ENCODE measurements at regions not wholly inside any gene's neighbourhood (a gene's known extent, or its start where the extent isn't known, plus 50 kb on each side); places are given as distances from the start of the nearest gene placed in this dataset.
"Not testable (repeated sequence)": the region's sequence is repeated elsewhere in the genome, so short reads cannot be mapped to it uniquely, and the experiment has no call there.

- DNase-seq (no peak), ATAC-seq (no peak)
- Histone ChIP-seq H3K9me3 (no peaks in the 10 kb centered on the region), H3K4me3 (no peak overlapping the region), H3K4me1 (no peaks in the 10 kb centered on the region), H3K27me3 (ENCODE audit: insufficient read depth in 3 of 3, low read length in 2 of 3) (no peaks in the 10 kb centered on the region), H3K27ac (no peak overlapping the region), H3K36me3 (ENCODE audit: insufficient read depth in 1 of 2, low read depth in 1 of 2) (no peaks in the 10 kb centered on the region)
- 13 to 23% (median 17%) methylated on average over 1 of the region's 1 CpG for WGBS, 3 donors
- intact Hi-C loops (cut with DNase I) = no loop called here
- no peak for TF ChIP-seq CTCF (IDR thresholded peaks at IDR 0.05)
These were observed 130.4 kb upstream of the ATP10A start for GRCh38 chr15:25993506-25993905.

- no peaks in the 10 kb centered on the region for H3K27me3 ChIP-seq (ENCODE audit: insufficient read depth in 3 of 3, low read length in 2 of 3)
- no peaks in the 10 kb centered on the region for H3K4me1 ChIP-seq
- no peak for ATAC-seq
- no peak overlapping the region for H3K27ac ChIP-seq
- intact Hi-C loops (cut with DNase I) = no loop called here
- DNase-seq = no peak
- H3K9me3 ChIP-seq = no peaks in the 10 kb centered on the region
- H3K36me3 ChIP-seq (ENCODE audit: insufficient read depth in 1 of 2, low read depth in 1 of 2) = no peaks in the 10 kb centered on the region
- H3K4me3 ChIP-seq = no peak overlapping the region
- WGBS, 3 donors = 89 to 94% (median 90%) methylated on average over 15 of the region's 15 CpGs
- no peak for TF ChIP-seq CTCF (IDR thresholded peaks at IDR 0.05)
These were observed 127.1 kb upstream of the ATP10A start for GRCh38 chr15:25990220-25990619.

GRCh38 chr15:25989327-25989726, 126.2 kb upstream of the ATP10A start:
- ATAC-seq (no peak), DNase-seq (no peak)
- H3K27ac ChIP-seq = no peak overlapping the region
- H3K27me3 ChIP-seq (ENCODE audit: insufficient read depth in 3 of 3, low read length in 2 of 3) = no peaks in the 10 kb centered on the region
- 92 to 94% (median 92%) methylated on average over 25 of the region's 25 CpGs for WGBS, 3 donors
- H3K4me3 ChIP-seq = no peak overlapping the region
- H3K36me3 ChIP-seq (ENCODE audit: insufficient read depth in 1 of 2, low read depth in 1 of 2) = no peaks in the 10 kb centered on the region
- TF ChIP-seq CTCF (IDR thresholded peaks at IDR 0.05) = no peak
- no peaks in the 10 kb centered on the region for H3K4me1 ChIP-seq
- intact Hi-C loops (cut with DNase I) = no loop called here
- H3K9me3 ChIP-seq = no peaks in the 10 kb centered on the region

GRCh38 chr15:25988716-25989115, 125.6 kb upstream of the ATP10A start:
- intact Hi-C loops (cut with DNase I); H3K4me3 ChIP-seq; H3K27me3 ChIP-seq (ENCODE audit: insufficient read depth in 3 of 3, low read length in 2 of 3); ATAC-seq; DNase-seq; H3K9me3 ChIP-seq; H3K4me1 ChIP-seq; H3K27ac ChIP-seq; H3K36me3 ChIP-seq (ENCODE audit: insufficient read depth in 1 of 2, low read depth in 1 of 2): not testable (repeated sequence)
- WGBS, 3 donors = 84 to 90% (median 86%) methylated on average over 9 of the region's 9 CpGs

- H3K4me3 ChIP-seq = no peak overlapping the region
- intact Hi-C loops (cut with DNase I) = no loop called here
- no peak overlapping the region for H3K27ac ChIP-seq
- H3K9me3 ChIP-seq = no peaks in the 10 kb centered on the region
- no peak for DNase-seq
- WGBS, 3 donors = 26 to 53% (median 43%) methylated on average over 4 of the region's 4 CpGs
- TF ChIP-seq CTCF (IDR thresholded peaks at IDR 0.05) = no peak
- no peaks in the 10 kb centered on the region for H3K36me3 ChIP-seq (ENCODE audit: insufficient read depth in 1 of 2, low read depth in 1 of 2)
- no peak for ATAC-seq
- no peaks in the 10 kb centered on the region for H3K27me3 ChIP-seq (ENCODE audit: insufficient read depth in 3 of 3, low read length in 2 of 3)
- no peaks in the 10 kb centered on the region for H3K4me1 ChIP-seq
These were observed 124.5 kb upstream of the ATP10A start for GRCh38 chr15:25987638-25988037.

Measured in psoas muscle (tissue), 7 donors.